ENCODE measurements at regions not wholly inside any gene's neighbourhood (a gene's known extent, or its start where the extent isn't known, plus 50 kb on each side); places are given as distances from the start of the nearest gene placed in this dataset.

DNA sequence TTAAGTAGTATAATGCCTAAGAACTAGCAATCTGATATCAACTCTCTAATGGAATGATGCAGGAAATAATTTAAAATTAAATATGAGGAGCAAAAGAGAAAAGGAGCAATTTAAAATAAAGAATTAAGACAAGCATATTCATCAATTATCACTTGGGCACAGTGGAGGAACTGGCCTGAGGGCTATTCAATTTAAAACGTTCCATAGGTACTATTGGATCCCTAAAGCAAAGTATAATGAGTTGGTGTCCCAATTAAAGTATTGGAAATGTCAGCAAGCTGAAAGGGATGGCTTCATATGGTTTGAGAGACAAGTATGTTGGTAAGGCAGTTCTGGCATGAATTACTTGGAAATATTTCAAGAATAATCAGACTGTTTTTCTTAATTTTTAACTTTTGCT lies 2064.1 kb upstream of the TENM3 start:
- TF ChIP-seq, protein P1, sequence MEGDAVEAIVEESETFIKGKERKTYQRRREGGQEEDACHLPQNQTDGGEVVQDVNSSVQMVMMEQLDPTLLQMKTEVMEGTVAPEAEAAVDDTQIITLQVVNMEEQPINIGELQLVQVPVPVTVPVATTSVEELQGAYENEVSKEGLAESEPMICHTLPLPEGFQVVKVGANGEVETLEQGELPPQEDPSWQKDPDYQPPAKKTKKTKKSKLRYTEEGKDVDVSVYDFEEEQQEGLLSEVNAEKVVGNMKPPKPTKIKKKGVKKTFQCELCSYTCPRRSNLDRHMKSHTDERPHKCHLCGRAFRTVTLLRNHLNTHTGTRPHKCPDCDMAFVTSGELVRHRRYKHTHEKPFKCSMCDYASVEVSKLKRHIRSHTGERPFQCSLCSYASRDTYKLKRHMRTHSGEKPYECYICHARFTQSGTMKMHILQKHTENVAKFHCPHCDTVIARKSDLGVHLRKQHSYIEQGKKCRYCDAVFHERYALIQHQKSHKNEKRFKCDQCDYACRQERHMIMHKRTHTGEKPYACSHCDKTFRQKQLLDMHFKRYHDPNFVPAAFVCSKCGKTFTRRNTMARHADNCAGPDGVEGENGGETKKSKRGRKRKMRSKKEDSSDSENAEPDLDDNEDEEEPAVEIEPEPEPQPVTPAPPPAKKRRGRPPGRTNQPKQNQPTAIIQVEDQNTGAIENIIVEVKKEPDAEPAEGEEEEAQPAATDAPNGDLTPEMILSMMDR (conservative IDR thresholded peaks at IDR 0.05; ENCODE audit: low read depth, low read length) = no peak

DNA sequence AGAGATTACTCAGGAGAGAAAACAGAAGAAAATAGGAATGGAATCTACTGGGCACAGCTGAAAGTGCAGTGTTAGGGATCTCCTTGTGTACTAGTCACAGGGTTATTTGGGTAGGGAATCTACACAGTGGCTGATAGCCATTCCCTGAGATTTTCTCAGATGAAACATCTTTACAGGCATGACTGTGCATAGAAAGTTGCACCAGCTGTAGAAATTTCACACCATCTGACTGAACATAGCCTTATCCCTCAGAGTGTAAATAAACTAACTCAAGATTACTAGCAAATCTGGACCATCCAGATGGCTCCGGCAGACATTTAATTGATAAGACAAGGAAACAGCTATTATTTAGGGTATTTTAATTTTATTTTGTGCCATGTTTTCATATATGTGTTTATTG lies 2053.5 kb upstream of the TENM3 start:
- TF ChIP-seq, protein P1 (conservative IDR thresholded peaks at IDR 0.05; ENCODE audit: low read depth, low read length) = no peak
- H4K20me1 ChIP-seq (ENCODE audit: insufficient read depth) = no peaks in the 10 kb centered on the region
- H3K4me3 ChIP-seq (IDR thresholded peaks at IDR 0.05; ENCODE audit: insufficient read depth, low read depth, low read length) = no peak overlapping the region
- no peak overlapping the region for H3K9ac ChIP-seq
- no peak overlapping the region for H2AFZ ChIP-seq (ENCODE audit: low read depth)
- H3K27me3 ChIP-seq (ENCODE audit: insufficient read depth, low read depth) = no peaks in the 10 kb centered on the region
- H3K79me2 ChIP-seq (ENCODE audit: insufficient read depth, low read depth) = no peaks in the 10 kb centered on the region
- no peaks in the 10 kb centered on the region for H3K36me3 ChIP-seq (ENCODE audit: insufficient read depth)
- peaks cover 6% of the 10 kb centered on the region for H3K4me1 ChIP-seq (ENCODE audit: low read depth, poor library complexity, severe bottlenecking)
- H3K27ac ChIP-seq = no peak overlapping the region
- no peak overlapping the region for H3K4me2 ChIP-seq

More for the DNA sequence above, 2064.1 kb upstream of the TENM3 start:
- H2AFZ ChIP-seq (ENCODE audit: low read depth) = no peak overlapping the region
- no peak overlapping the region for H3K27ac ChIP-seq
- H3K27me3 ChIP-seq (ENCODE audit: insufficient read depth, low read depth) = no peaks in the 10 kb centered on the region
- no peaks in the 10 kb centered on the region for H3K4me1 ChIP-seq (ENCODE audit: low read depth, poor library complexity, severe bottlenecking)
- no peaks in the 10 kb centered on the region for H4K20me1 ChIP-seq (ENCODE audit: insufficient read depth)
- H3K4me2 ChIP-seq = no peak overlapping the region
- H3K9ac ChIP-seq = no peak overlapping the region
- no peaks in the 10 kb centered on the region for H3K79me2 ChIP-seq (ENCODE audit: insufficient read depth, low read depth)
- H3K4me3 ChIP-seq (IDR thresholded peaks at IDR 0.05; ENCODE audit: insufficient read depth, low read depth, low read length) = no peak overlapping the region
- H3K36me3 ChIP-seq (ENCODE audit: insufficient read depth) = no peaks in the 10 kb centered on the region

DNA sequence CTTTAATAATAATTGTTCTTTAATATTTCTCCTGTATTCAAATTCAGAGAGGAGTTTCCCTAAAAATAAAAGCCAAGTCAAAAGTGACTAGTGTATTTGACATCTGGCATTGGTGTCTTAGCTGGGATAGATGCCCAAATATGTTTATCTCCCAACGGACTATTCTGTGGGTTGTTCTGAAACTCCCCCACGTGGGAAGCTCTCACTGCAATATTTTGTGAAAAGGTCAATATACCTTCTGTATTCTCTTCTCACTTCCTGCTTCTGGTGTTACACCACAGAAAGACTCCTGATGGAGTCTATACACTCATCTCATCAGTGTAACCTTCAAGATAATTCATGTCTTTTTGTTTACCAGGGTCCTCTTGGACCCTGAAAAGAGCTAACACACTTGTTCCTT lies 2052.8 kb upstream of the TENM3 start:
- 0 out of 2 replicates have a peak overlapping the region, but pooled peaks have one; percentile 5 for H2AFZ ChIP-seq (ENCODE audit: low read depth)
- no peaks in the 10 kb centered on the region for H3K27me3 ChIP-seq (ENCODE audit: insufficient read depth, low read depth)
- TF ChIP-seq, protein P1 (conservative IDR thresholded peaks at IDR 0.05; ENCODE audit: low read depth, low read length) = no peak
- no peak overlapping the region for H3K4me3 ChIP-seq (IDR thresholded peaks at IDR 0.05; ENCODE audit: insufficient read depth, low read depth, low read length)
- no peaks in the 10 kb centered on the region for H4K20me1 ChIP-seq (ENCODE audit: insufficient read depth)
- H3K79me2 ChIP-seq (ENCODE audit: insufficient read depth, low read depth) = no peaks in the 10 kb centered on the region
- no peaks in the 10 kb centered on the region for H3K36me3 ChIP-seq (ENCODE audit: insufficient read depth)
- H3K4me2 ChIP-seq = 0 out of 2 replicates have a peak overlapping the region, but pooled peaks have one; percentile 8
- H3K4me1 ChIP-seq (ENCODE audit: low read depth, poor library complexity, severe bottlenecking) = peaks cover 6% of the 10 kb centered on the region
- no peak overlapping the region for H3K27ac ChIP-seq
- H3K9ac ChIP-seq = no peak overlapping the region

DNA sequence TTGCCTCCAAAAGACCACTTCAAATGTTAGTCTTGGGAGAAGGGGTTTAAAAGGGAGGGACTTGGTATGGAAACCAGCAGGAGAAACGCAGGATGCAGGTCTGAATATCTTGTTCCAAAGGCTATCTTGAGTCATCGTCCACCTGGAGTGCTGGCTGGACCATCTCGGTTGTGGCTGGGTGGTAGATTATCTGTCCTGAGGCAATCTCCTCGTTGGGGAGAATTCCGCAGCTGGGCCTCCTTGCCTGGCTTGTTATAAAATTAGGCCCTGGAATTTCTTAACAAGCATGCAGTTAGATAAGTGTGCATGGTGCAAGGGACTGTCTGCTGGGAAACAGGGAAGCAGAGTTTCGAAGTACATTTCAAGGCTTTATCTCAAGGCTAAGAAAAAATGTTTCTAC lies 2045.7 kb upstream of the TENM3 start:
- H3K27me3 ChIP-seq (ENCODE audit: insufficient read depth, low read depth) = no peaks in the 10 kb centered on the region
- no peak overlapping the region for H3K27ac ChIP-seq
- no peaks in the 10 kb centered on the region for H3K79me2 ChIP-seq (ENCODE audit: insufficient read depth, low read depth)
- no peak overlapping the region for H3K9ac ChIP-seq
- H3K4me3 ChIP-seq (IDR thresholded peaks at IDR 0.05; ENCODE audit: insufficient read depth, low read depth, low read length) = no peak overlapping the region
- H3K4me1 ChIP-seq (ENCODE audit: low read depth, poor library complexity, severe bottlenecking) = no peaks in the 10 kb centered on the region
- H4K20me1 ChIP-seq (ENCODE audit: insufficient read depth) = no peaks in the 10 kb centered on the region
- H2AFZ ChIP-seq (ENCODE audit: low read depth) = no peak overlapping the region
- TF ChIP-seq, protein P1 (conservative IDR thresholded peaks at IDR 0.05; ENCODE audit: low read depth, low read length) = no peak
- no peaks in the 10 kb centered on the region for H3K36me3 ChIP-seq (ENCODE audit: insufficient read depth)
- H3K4me2 ChIP-seq = no peak overlapping the region

Data from KMS-11 (cell line).